Loucy (cell line): ENCODE measurements at regions not wholly inside any gene's neighbourhood (a gene's known extent, or its start where the extent isn't known, plus 50 kb on each side); places are given as distances from the start of the nearest gene placed in this dataset.

ENCODE experiments used
- EZH2phosphoT487 ChIP-seq: fragments of 200-600 bp; IDR thresholded peaks from 2 replicates; pipeline ENCODE4 v1.6.1; 2018; ENCODE audit warnings: antibody characterized with exemption, mild to moderate bottlenecking, moderate library complexity, borderline replicate concordance
- TF ChIP-seq, protein P1 (sequence below): fragments of 200-600 bp; sonication (generic); conservative IDR thresholded peaks from 2 replicates; pipeline ENCODE4 v1.5.1; 2014; ENCODE audit warnings: mild to moderate bottlenecking, antibody characterized with exemption, low read length

DNA sequence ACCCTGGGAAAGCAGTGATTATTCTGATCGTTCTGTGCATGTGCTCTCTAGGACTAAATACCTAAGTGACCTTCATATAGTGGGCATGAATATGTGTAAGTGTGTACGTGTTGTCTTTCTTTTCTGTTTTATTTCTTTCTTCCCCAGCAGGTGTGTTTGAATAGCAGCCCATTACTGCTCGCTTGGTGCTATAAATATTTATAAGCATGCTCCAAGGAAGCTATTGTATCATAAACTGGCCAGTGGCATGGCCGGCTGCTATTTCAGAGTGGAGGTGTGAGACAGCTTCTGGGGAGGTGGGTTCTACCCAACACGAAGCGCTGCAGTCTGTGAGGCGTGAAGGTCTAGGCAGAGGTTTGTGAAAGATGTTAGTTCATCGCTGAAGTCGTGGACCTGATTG is 641.8 kb downstream of the NTRK3 start:
- TF ChIP-seq, protein P1, sequence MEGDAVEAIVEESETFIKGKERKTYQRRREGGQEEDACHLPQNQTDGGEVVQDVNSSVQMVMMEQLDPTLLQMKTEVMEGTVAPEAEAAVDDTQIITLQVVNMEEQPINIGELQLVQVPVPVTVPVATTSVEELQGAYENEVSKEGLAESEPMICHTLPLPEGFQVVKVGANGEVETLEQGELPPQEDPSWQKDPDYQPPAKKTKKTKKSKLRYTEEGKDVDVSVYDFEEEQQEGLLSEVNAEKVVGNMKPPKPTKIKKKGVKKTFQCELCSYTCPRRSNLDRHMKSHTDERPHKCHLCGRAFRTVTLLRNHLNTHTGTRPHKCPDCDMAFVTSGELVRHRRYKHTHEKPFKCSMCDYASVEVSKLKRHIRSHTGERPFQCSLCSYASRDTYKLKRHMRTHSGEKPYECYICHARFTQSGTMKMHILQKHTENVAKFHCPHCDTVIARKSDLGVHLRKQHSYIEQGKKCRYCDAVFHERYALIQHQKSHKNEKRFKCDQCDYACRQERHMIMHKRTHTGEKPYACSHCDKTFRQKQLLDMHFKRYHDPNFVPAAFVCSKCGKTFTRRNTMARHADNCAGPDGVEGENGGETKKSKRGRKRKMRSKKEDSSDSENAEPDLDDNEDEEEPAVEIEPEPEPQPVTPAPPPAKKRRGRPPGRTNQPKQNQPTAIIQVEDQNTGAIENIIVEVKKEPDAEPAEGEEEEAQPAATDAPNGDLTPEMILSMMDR: no peak
- no peak for TF ChIP-seq EZH2phosphoT487
